ENCODE measurements at regions not wholly inside any gene's neighbourhood (a gene's known extent, or its start where the extent isn't known, plus 50 kb on each side); places are given as distances from the start of the nearest gene placed in this dataset.

DNA sequence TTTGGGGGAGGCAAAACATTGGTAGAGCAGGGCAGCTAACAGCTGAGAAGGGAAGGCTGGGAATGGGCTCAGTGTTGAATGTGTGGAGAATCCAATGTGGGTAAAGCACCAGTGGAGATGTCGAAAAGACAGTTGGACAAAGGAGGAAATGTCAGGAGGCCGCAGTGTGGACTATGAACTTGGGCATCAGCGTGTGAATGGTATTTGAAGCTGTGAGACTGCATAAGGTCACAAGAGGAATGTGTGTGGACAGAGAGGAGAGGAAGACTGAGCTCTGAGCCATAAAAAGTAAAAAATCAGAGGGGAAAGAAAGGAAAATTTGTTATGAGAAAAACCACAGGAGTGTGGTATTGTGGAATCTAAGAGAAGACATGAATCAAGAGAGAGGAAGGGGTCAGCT is 99.4 kb upstream of the ADAMTS16 start:
- WGBS (ENCODE audit: extremely low coverage, insufficient read length, low lambda C conversion rate): no CpG with 5 or more reads among the region's 3 CpGs
- TF ChIP-seq, protein P1, sequence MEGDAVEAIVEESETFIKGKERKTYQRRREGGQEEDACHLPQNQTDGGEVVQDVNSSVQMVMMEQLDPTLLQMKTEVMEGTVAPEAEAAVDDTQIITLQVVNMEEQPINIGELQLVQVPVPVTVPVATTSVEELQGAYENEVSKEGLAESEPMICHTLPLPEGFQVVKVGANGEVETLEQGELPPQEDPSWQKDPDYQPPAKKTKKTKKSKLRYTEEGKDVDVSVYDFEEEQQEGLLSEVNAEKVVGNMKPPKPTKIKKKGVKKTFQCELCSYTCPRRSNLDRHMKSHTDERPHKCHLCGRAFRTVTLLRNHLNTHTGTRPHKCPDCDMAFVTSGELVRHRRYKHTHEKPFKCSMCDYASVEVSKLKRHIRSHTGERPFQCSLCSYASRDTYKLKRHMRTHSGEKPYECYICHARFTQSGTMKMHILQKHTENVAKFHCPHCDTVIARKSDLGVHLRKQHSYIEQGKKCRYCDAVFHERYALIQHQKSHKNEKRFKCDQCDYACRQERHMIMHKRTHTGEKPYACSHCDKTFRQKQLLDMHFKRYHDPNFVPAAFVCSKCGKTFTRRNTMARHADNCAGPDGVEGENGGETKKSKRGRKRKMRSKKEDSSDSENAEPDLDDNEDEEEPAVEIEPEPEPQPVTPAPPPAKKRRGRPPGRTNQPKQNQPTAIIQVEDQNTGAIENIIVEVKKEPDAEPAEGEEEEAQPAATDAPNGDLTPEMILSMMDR (conservative IDR thresholded peaks at IDR 0.05): no peak
- H3K4ac ChIP-seq (ENCODE audit: low read depth, low read length): no peak overlapping the region
- no peak for DNase-seq
- Mint-ChIP-seq H3K27me3 (ENCODE audit: low read depth) (no peaks in the 10 kb centered on the region; the same call in 1 of the 2 replicates), H3K4me1 (no peaks in the 10 kb centered on the region), H3K36me3 (ENCODE audit: insufficient read depth in 1 of 3, low read depth in 3 of 3) (no peaks in the 10 kb centered on the region), H3K4me3 (no peak overlapping the region), H3K27ac (no peak overlapping the region), H3K9me3 (peaks cover 0 to 3% of the 10 kb centered on the region in 2 experiments; a peak in 1 of 5 replicates)
- H3K56ac ChIP-seq (ENCODE audit: insufficient read length, low read depth, low read length): no peak overlapping the region
- H2BK12ac ChIP-seq (ENCODE audit: insufficient read length, low read depth, low read length): no peak overlapping the region
- H3K23ac ChIP-seq (ENCODE audit: insufficient read length, low read depth, low read length): no peak overlapping the region
- no peaks in the 10 kb centered on the region for H3K79me2 ChIP-seq (ENCODE audit: insufficient read depth, low read length)
- no peaks in the 10 kb centered on the region for H4K20me1 ChIP-seq (ENCODE audit: control insufficient read depth, insufficient read depth, insufficient read length)
- no peak overlapping the region for H4K8ac ChIP-seq (replicated peaks; ENCODE audit: insufficient read length, low read depth, low read length)
- H3K9ac ChIP-seq (ENCODE audit: extremely low read depth, insufficient read length, low read length): no peak overlapping the region
- no peak overlapping the region for H4K5ac ChIP-seq (ENCODE audit: insufficient read length, low read depth, low read length)
- no peak overlapping the region for H4K91ac ChIP-seq (ENCODE audit: insufficient read length, low read depth, low read length)
- no peaks in the 10 kb centered on the region for H3K79me1 ChIP-seq (ENCODE audit: insufficient read depth, low read depth, low read length, poor library complexity, severe bottlenecking)
- H3K27me3 ChIP-seq (ENCODE audit: insufficient read depth, low read length): no peaks in the 10 kb centered on the region
- no peak overlapping the region for H3T11ph ChIP-seq (ENCODE audit: low read length)
- H2BK15ac ChIP-seq (ENCODE audit: low read depth, low read length): no peak overlapping the region
- no peak overlapping the region for H3K14ac ChIP-seq (ENCODE audit: insufficient read depth, low read length)
- H2BK5ac ChIP-seq (ENCODE audit: insufficient read length, low read length): no peak overlapping the region
- no peak overlapping the region for H2BK120ac ChIP-seq (ENCODE audit: low read depth, low read length, poor library complexity, severe bottlenecking)
- no peak overlapping the region for H3K27ac ChIP-seq (ENCODE audit: insufficient read length, low read depth, low read length)
- no peaks in the 10 kb centered on the region for H3K9me3 ChIP-seq (ENCODE audit: control insufficient read depth, low read depth, low read length)
- no peak overlapping the region for H2BK20ac ChIP-seq (ENCODE audit: low read depth, low read length, poor library complexity, severe bottlenecking)
- no peaks in the 10 kb centered on the region for H3K23me2 ChIP-seq (ENCODE audit: insufficient read length, low read depth, low read length, poor library complexity, severe bottlenecking)
- no peak overlapping the region for H2AK5ac ChIP-seq (ENCODE audit: insufficient read length, low read length)
- H3K4me1 ChIP-seq (ENCODE audit: insufficient read depth, low read length): no peaks in the 10 kb centered on the region
- no peak overlapping the region for H3K4me2 ChIP-seq (ENCODE audit: insufficient read depth, insufficient read length, low read length)
- H2AFZ ChIP-seq (ENCODE audit: low read length): no peak overlapping the region
- H3K18ac ChIP-seq (ENCODE audit: insufficient read length, low read depth, low read length): no peak overlapping the region

All from H9 (cell line).